Nucleus accumbens (tissue), 56 donors: ENCODE measurements at regions not wholly inside any gene's neighbourhood (a gene's known extent, or its start where the extent isn't known, plus 50 kb on each side); places are given as distances from the start of the nearest gene placed in this dataset.
A peak's percentile ranks its signal among the peaks of the same experiment; 100 is the strongest.

Experiments used
- DNase-seq, 56 donors: peaks; one replicate each; lab custom pipeline; 2025; lab: John Stamatoyannopoulos, UW

DNA sequence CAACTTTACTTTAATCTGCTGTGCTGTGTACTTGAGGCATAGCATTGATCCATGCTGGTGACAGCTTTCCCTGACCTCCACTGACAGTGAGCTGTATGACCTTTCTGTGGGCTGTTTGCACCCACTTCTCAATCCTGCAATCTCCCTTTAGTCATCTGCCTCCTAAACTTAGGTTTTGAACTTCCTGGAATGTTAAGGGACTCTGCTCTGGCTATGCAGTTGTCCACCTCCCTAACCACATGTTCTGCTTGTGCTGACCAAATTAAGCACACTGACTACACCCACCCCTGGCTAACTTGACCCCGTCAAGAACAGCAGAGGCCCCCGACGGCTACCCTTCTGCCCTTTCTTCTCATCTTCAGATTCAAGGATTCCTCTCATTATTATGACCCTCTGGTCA is 89.1 kb upstream of the NTM start:
- no peak for DNase-seq

DNA sequence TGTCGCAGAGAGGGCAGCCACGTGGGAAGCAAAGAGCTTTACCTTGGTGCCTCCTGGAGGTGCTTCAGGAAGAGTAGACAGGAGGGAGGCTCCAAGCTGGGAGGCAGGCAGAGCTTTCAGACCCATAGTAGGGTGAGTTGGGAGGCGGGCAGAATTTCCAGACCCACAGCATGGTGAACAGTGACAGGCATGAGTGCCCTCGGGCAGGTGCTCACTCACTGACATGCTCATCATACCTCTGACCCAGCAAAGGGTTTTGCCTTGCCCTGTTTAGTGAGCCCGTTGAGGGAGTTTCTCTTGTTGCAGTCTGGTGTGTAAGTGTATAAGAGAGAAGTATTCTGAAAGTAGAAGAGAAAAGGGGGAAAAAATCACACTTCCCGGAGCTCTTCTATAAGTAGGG is 86.4 kb upstream of the NTM start:
- no peak for DNase-seq

DNA sequence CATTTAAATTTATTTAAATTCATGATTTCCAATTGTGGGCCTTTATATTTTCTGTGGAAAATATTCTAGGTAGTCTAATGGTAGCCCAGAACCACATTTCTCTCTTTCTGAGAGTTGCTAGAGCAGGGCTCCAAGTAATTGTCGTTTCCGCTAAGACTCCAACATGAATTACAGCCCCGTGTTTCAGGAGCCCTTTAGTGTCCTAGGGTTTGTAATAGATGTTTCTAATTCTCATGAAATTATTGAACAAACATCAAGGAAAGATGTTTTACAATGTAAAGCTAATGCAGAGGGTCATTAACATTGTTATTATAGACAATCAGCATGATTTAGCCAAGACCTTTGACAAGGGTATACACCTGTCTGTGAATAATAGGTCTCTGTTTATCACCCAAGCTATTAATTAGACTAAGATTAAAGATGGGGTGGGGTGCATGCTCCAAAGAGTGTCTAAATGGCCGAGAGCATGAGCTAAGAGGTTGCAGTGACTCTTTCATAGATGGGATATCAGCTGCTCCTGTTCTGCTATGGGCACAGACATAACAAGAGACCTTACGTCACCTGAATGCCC is 81.8 kb upstream of the NTM start:
- DNase-seq, result no peak

- no peak for DNase-seq
These were observed 80.2 kb upstream of the NTM start for GRCh38 chr11:131290185-131290584.

- DNase-seq, result peak in 30 of 56 donors; percentile 15 to 65 (median 33)
These were observed 74.4 kb upstream of the NTM start for GRCh38 chr11:131295986-131296385.

DNA sequence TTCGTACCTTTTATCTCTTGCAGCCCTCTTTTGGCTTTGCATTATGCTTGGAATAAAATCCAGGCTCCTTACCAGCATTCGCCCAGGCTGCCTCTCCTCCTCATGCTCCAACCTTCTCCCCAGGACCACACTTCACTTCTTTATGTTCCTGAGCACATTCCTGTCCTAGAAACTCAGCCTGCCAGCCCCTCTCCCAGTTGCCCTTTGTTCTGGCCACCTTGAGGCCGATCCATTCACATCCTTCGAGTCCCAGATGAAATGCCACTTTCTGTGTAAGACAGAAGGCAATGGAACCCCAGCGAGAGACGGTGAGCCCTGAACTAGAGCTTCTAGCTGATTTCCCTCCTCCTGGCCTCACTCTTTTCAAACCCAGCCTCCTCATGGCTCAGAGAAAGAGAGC is 73.0 kb upstream of the NTM start:
- no peak for DNase-seq

GRCh38 chr11:131299598-131300438 is 70.6 kb upstream of the NTM start:
- no peak for DNase-seq

DNA sequence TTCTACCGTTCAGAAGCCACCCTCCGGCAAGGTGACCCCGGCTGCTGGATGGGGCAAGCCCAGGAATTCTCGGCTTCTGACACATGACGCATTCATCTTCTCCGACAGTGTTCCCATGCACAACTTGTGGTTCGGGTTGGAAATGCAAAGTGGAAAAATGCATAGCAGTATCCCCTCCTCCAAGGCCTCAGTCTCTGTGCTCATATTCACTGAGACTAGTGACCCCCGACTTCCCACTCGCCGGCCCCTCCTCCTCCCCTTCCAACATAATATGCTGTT is 70.0 kb upstream of the NTM start:
- DNase-seq, result no peak

GRCh38 chr11:131301306-131301705 is 69.1 kb upstream of the NTM start:
- peak in 15 of 56 donors; percentile 3 to 70 (median 33) for DNase-seq

GRCh38 chr11:131302836-131303235 is 67.6 kb upstream of the NTM start:
- DNase-seq, result no peak

- no peak for DNase-seq
These were observed 66.8 kb upstream of the NTM start for GRCh38 chr11:131303611-131304119.

DNA sequence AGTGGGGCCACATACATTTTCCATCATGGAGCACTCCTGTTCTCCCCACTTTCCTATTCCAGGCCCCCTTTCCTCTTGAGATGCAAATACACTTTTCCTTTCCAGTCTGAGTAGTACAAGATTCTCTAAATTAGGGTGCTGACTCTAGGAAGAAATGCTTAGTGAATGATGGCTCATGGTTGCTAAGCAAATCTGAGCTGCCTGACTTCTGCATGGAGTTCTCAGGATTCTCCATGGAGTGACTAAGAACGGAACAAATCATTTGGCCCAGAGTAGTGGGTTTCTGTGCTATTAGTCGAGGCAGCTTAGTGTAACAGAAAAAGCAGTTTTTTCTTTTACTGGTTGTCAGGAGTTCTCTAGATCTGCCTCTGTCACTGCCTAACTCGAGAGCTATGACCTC is 65.4 kb upstream of the NTM start:
- peak in 3 of 56 donors; percentile 20 to 48 (median 27) for DNase-seq

GRCh38 chr11:131307506-131307905 is 62.9 kb upstream of the NTM start:
- DNase-seq, result peak in 4 of 56 donors; percentile 8 to 18 (median 13)

- DNase-seq, result no peak
These were observed 60.6 kb upstream of the NTM start for GRCh38 chr11:131309776-131310175.

GRCh38 chr11:131311776-131312514 is 58.5 kb upstream of the NTM start:
- no peak for DNase-seq
